ENCODE measurements at regions not wholly inside any gene's neighbourhood (a gene's known extent, or its start where the extent isn't known, plus 50 kb on each side); places are given as distances from the start of the nearest gene placed in this dataset.

DNA sequence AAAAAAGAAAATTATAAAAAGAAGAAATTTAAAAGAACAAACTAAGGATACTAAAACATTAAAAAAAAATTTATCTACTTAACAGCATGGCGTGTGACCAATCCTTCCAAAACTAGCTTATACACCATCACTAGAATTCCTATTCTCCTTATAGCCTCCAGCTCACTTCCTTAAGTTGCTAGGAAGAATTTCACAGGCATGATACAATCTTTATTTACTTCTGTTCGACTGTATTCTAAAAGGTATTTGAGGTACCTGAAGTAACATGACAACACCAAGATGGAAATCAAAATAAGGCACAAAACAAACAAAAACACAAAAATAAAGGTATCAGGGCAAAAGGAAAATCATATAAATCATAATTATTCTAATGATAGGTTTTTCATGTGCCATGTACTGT is 360.7 kb downstream of the FIGN start:
- H3K27me3 ChIP-seq (ENCODE audit: control insufficient read depth in 2 of 2, insufficient read depth in 2 of 2, low read length in 2 of 2): no peaks in the 10 kb centered on the region
- H3K4me2 ChIP-seq (replicated peaks; ENCODE audit: extremely low read depth, low read length, poor library complexity, severe bottlenecking): no peak overlapping the region
- H3K9ac ChIP-seq (ENCODE audit: insufficient read depth, low read length, poor library complexity, severe bottlenecking): no peak overlapping the region
- H3K79me2 ChIP-seq (ENCODE audit: insufficient read depth, low read length): no peaks in the 10 kb centered on the region
- no peak overlapping the region for H3K4me3 ChIP-seq (replicated peaks in 1 of 3; ENCODE audit: low read depth in 2 of 3, low read length in 3 of 3)
- no peaks in the 10 kb centered on the region for H3K9me3 ChIP-seq (replicated peaks in 1 of 2; ENCODE audit: control insufficient read depth in 1 of 2, insufficient read depth in 1 of 2, low read length in 2 of 2)
- no peak overlapping the region for H2AFZ ChIP-seq (ENCODE audit: insufficient read depth, low read depth, low read length, poor library complexity, severe bottlenecking)
- H3K36me3 Mint-ChIP-seq: no peaks in the 10 kb centered on the region
- DNase-seq: no peak
- TF ChIP-seq, protein P1, sequence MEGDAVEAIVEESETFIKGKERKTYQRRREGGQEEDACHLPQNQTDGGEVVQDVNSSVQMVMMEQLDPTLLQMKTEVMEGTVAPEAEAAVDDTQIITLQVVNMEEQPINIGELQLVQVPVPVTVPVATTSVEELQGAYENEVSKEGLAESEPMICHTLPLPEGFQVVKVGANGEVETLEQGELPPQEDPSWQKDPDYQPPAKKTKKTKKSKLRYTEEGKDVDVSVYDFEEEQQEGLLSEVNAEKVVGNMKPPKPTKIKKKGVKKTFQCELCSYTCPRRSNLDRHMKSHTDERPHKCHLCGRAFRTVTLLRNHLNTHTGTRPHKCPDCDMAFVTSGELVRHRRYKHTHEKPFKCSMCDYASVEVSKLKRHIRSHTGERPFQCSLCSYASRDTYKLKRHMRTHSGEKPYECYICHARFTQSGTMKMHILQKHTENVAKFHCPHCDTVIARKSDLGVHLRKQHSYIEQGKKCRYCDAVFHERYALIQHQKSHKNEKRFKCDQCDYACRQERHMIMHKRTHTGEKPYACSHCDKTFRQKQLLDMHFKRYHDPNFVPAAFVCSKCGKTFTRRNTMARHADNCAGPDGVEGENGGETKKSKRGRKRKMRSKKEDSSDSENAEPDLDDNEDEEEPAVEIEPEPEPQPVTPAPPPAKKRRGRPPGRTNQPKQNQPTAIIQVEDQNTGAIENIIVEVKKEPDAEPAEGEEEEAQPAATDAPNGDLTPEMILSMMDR (IDR thresholded peaks at IDR 0.05): no peak
- no peak overlapping the region for H3K27ac ChIP-seq (ENCODE audit: low read depth in 1 of 2, low read length in 2 of 2)
- H3K4me1 ChIP-seq (ENCODE audit: control insufficient read depth in 1 of 2, insufficient read depth in 2 of 2, low read length in 2 of 2): no peaks in the 10 kb centered on the region
- no peaks in the 10 kb centered on the region for H3K36me3 ChIP-seq (replicated peaks in 1 of 2; ENCODE audit: control insufficient read depth in 1 of 2, insufficient read depth in 2 of 2, low read length in 2 of 2)
- 83% methylated on average over 1 of the region's 2 CpGs for WGBS (ENCODE audit: insufficient coverage)
- peaks cover 0 to 5% (median 4%) of the 10 kb centered on the region in 7 donors for H3K9me3 Mint-ChIP-seq
- no peaks in the 10 kb centered on the region for H3K4me1 Mint-ChIP-seq
- H4K20me1 ChIP-seq (ENCODE audit: insufficient read depth, low read length): no peaks in the 10 kb centered on the region
- H3K4me3 Mint-ChIP-seq: no peak overlapping the region
- H3K27me3 Mint-ChIP-seq (ENCODE audit: low read depth in 3 of 3): no peaks in the 10 kb centered on the region
- intact Hi-C loops (cut with micrococcal nuclease): no loop called here
- no peak overlapping the region for H3K27ac Mint-ChIP-seq

DNA sequence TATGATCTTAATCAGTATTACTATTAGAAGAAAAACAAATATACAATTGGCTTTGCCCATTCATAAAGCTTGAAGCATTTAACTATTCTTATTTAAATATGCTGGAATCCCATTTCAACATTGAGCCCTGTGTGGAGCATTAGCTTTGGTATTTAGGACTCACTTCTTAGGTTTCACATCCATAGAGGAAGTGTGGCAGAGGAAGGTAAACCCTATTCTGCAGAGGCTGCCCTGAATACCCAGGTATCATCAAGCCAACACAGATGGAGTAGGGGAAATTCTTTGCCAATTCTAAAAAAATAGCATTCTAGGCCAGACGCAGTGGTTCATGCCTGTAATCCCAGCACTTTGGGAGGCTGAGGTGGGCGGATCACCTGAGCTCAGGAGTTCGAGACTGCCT is 361.5 kb downstream of the FIGN start:
- H4K20me1 ChIP-seq (ENCODE audit: insufficient read depth, low read length): no peaks in the 10 kb centered on the region
- no peak overlapping the region for H3K4me2 ChIP-seq (replicated peaks; ENCODE audit: extremely low read depth, low read length, poor library complexity, severe bottlenecking)
- H3K27ac ChIP-seq (ENCODE audit: low read depth in 1 of 2, low read length in 2 of 2): no peak overlapping the region
- Mint-ChIP-seq H3K4me3 (no peak overlapping the region), H3K4me1 (no peaks in the 10 kb centered on the region), H3K27me3 (ENCODE audit: low read depth in 3 of 3) (no peaks in the 10 kb centered on the region), H3K9me3 (peaks cover 0 to 4% (median 3%) of the 10 kb centered on the region in 7 donors), H3K27ac (no peak overlapping the region), H3K36me3 (no peaks in the 10 kb centered on the region)
- H2AFZ ChIP-seq (ENCODE audit: insufficient read depth, low read depth, low read length, poor library complexity, severe bottlenecking): no peak overlapping the region
- TF ChIP-seq, protein P1 (IDR thresholded peaks at IDR 0.05): no peak
- H3K4me1 ChIP-seq (ENCODE audit: control insufficient read depth in 1 of 2, insufficient read depth in 2 of 2, low read length in 2 of 2): no peaks in the 10 kb centered on the region
- no peak overlapping the region for H3K9ac ChIP-seq (ENCODE audit: insufficient read depth, low read length, poor library complexity, severe bottlenecking)
- intact Hi-C loops (cut with micrococcal nuclease): no loop called here
- no peaks in the 10 kb centered on the region for H3K27me3 ChIP-seq (ENCODE audit: control insufficient read depth in 2 of 2, insufficient read depth in 2 of 2, low read length in 2 of 2)
- no peaks in the 10 kb centered on the region for H3K36me3 ChIP-seq (replicated peaks in 1 of 2; ENCODE audit: control insufficient read depth in 1 of 2, insufficient read depth in 2 of 2, low read length in 2 of 2)
- no peak for DNase-seq
- no peak overlapping the region for H3K4me3 ChIP-seq (replicated peaks in 1 of 3; ENCODE audit: low read depth in 2 of 3, low read length in 3 of 3)
- no peaks in the 10 kb centered on the region for H3K79me2 ChIP-seq (ENCODE audit: insufficient read depth, low read length)
- WGBS (ENCODE audit: insufficient coverage): 100% methylated on average over 3 of the region's 3 CpGs
- no peaks in the 10 kb centered on the region for H3K9me3 ChIP-seq (replicated peaks in 1 of 2; ENCODE audit: control insufficient read depth in 1 of 2, insufficient read depth in 1 of 2, low read length in 2 of 2)

All from CD14-positive monocyte (primary cell).